Heart right ventricle (tissue), 16 donors: ENCODE measurements at regions not wholly inside any gene's neighbourhood (a gene's known extent, or its start where the extent isn't known, plus 50 kb on each side); places are given as distances from the start of the nearest gene placed in this dataset.

ENCODE experiments used
- ATAC-seq, 8 donors: fragments of 200-7000 bp; cut with Tn5 transposase; one replicate each; pipeline ENCODE4 v1.9.1; 2020; ENCODE audit warnings: mild to moderate bottlenecking in 8 of 8, moderate library complexity in 8 of 8, moderate number of reproducible peaks in 1 of 8
- DNase-seq, 2 donors: peaks; one replicate each; pipeline ENCODE4 v3.0.0-alpha.2; 2020
- H3K27ac ChIP-seq, 10 donors: fragments of 200-600 bp; sonication (generic) in 2 of 10; one replicate each; pipeline versions ENCODE4 v1.5.0 to v1.8.0; 2020 to 2022; ENCODE audit warnings: mild to moderate bottlenecking in 3 of 10
- H3K27me3 ChIP-seq, 7 donors: fragments of 200-600 bp; one replicate each; pipeline ENCODE4 v1.8.0; 2021 to 2022; ENCODE audit warnings: mild to moderate bottlenecking in 2 of 7
- H3K36me3 ChIP-seq, 9 donors: fragments of 200-600 bp; sonication (generic) in 1 of 9; one replicate each; pipeline versions ENCODE4 v1.5.0 to v1.8.0; 2020 to 2022; ENCODE audit warnings: mild to moderate bottlenecking in 2 of 9
- H3K4me1 ChIP-seq, 9 donors: fragments of 200-600 bp; sonication (generic) in 1 of 9; one replicate each; pipeline versions ENCODE4 v1.5.0 to v1.8.0; 2020 to 2022; ENCODE audit warnings: mild to moderate bottlenecking in 4 of 9
- H3K4me3 ChIP-seq, 10 donors: fragments of 200-600 bp; sonication (generic) in 2 of 10; one replicate each; pipeline versions ENCODE4 v1.5.0 to v1.8.0; 2020 to 2022; ENCODE audit warnings: mild to moderate bottlenecking in 7 of 10, moderate library complexity in 2 of 10
- H3K9me3 ChIP-seq, 11 donors: fragments of 200-600 bp in 10 of 11; sonication (generic) in 2 of 11; one replicate each; pipeline versions ENCODE4 v1.5.0 to v1.8.0; 2013 to 2022; ENCODE audit warnings: mild to moderate bottlenecking in 2 of 11, control low read depth in 1 of 11, moderate library complexity in 1 of 11
- CTCF ChIP-seq, 9 donors: fragments of 200-600 bp; sonication (generic) in 2 of 9; IDR thresholded peaks; one replicate each; pipeline versions ENCODE4 v1.5.0 to v1.8.0; 2021 to 2022; ENCODE audit warnings: antibody characterized with exemption in 9 of 9, mild to moderate bottlenecking in 5 of 9, moderate library complexity in 1 of 9
- WGBS, 2 donors: extraction: QIAGEN DNeasy Blood & Tissue Kit; methylation state at CpG; one replicate each; pipeline ENCODE4 v1.1.7; 2013; ENCODE audit warnings: inconsistent platforms in 1 of 2; 5-methylcytosine and 5-hydroxymethylcytosine counted together
- intact Hi-C, 10 donors: fragments of 100-400 bp; cut with DNase I; formaldehyde crosslinking; loops; one replicate each; pipeline versions ENCODE4 v1.11.1 to v1.14.2; 2022
- donor health status: Arrhythmogenic right ventricular cardiomyopathy.
- donor health status: ischemic (EF 13 %, LVEDD 7.1; RV severe dilation, severe dysfunction).
- donor health status: healthy with polysubstance abuse.
- donor health status: DM: no; HTN: yes; CAD: no.
- donor health status: DM: no; HTN: no; CAD: no.
- donor health status: ischemic (EF 25% LVEDD 6.9; RV normal size, moderate dysfunction).
- donor health status: ischemic (EF 25% LVEDD 5.7; RV mildly dilated, moderate dysfunction).
- donor health status: healthy.
- donor health status: DM: yes; HTN: yes; CAD: no.
- donor health status: Ischemic cardiomyopathy.
- donor health status: ischemic (EF 35%, LVEDD 5.7; RV mildly dilated, moderate dysfunction).
- donor health status: nonischemic (EF 11% LVEDD 7.7; RV severe dilation, severe dysfunction).
- donor health status: DM: yes; HTN: yes; CAD: no.
- donor health status: PGD.
- donor health status: ischemic (EF 29% LVEDD 5.4; RV normal size, mild dysfunction).
- donor health status: nonischemic (EF 23%, LVEDD 6.1; RV moderate dilation, normal function).

- no peak for ATAC-seq
- Histone ChIP-seq H3K9me3 (no peaks in the 10 kb centered on the region), H3K4me3 (no peak overlapping the region), H3K36me3 (no peaks in the 10 kb centered on the region), H3K27me3 (no peaks in the 10 kb centered on the region), H3K27ac (no peak overlapping the region), H3K4me1 (no peaks in the 10 kb centered on the region)
- 91 to 96% methylated on average over 1 of the region's 1 CpG for WGBS, 2 donors
- intact Hi-C loops, result no loop called here
- no peak for TF ChIP-seq CTCF (IDR thresholded peaks at IDR 0.05)
- DNase-seq, result no peak
These were observed 426.4 kb upstream of the CITED2 start for GRCh38 chr6:139800837-139801236.

- no peak for TF ChIP-seq CTCF (IDR thresholded peaks at IDR 0.05)
- peaks cover 0 to 14% (median 0%) of the 10 kb centered on the region in 11 donors for H3K9me3 ChIP-seq
- H3K27ac ChIP-seq, result no peak overlapping the region
- intact Hi-C loops, result no loop called here
- no peaks in the 10 kb centered on the region for H3K27me3 ChIP-seq
- 89 to 97% methylated on average over 1 of the region's 1 CpG for WGBS, 2 donors
- no peaks in the 10 kb centered on the region for H3K4me1 ChIP-seq
- ATAC-seq, result no peak
- no peaks in the 10 kb centered on the region for H3K36me3 ChIP-seq
- DNase-seq, result no peak
- no peak overlapping the region for H3K4me3 ChIP-seq
These were observed 416.1 kb upstream of the CITED2 start for GRCh38 chr6:139790527-139790926.

- ATAC-seq (no peak), DNase-seq (no peak)
- Histone ChIP-seq H3K27me3 (no peaks in the 10 kb centered on the region), H3K4me1 (peaks cover 0 to 1% (median 0%) of the 10 kb centered on the region in 9 donors), H3K36me3 (no peaks in the 10 kb centered on the region), H3K27ac (no peak overlapping the region), H3K9me3 (peaks cover 0 to 28% (median 12%) of the 10 kb centered on the region in 11 donors), H3K4me3 (no peak overlapping the region)
- TF ChIP-seq CTCF (IDR thresholded peaks at IDR 0.05), result no peak
- 92 to 93% methylated on average over 2 of the region's 2 CpGs for WGBS, 2 donors
- intact Hi-C loops, result no loop called here
These were observed 409.8 kb upstream of the CITED2 start for GRCh38 chr6:139784222-139784769.

- H3K36me3 ChIP-seq, result no peaks in the 10 kb centered on the region
- no peak overlapping the region for H3K4me3 ChIP-seq
- H3K27me3 ChIP-seq, result no peaks in the 10 kb centered on the region
- no peak for TF ChIP-seq CTCF (IDR thresholded peaks at IDR 0.05)
- peak overlapping the region in 1 of 10 donors; percentile 66 for H3K27ac ChIP-seq
- DNase-seq (no peak), ATAC-seq (no peak)
- 81 to 91% methylated on average over 8 of the region's 8 CpGs for WGBS, 2 donors
- intact Hi-C loops, result loop anchor here in 1 of 10 donors (5.0 kb wide), 1 partner anchor 403 kb away; no protein-coding TSS in a partner anchor
- H3K4me1 ChIP-seq, result peaks cover 0 to 16% (median 0%) of the 10 kb centered on the region in 9 donors
- peaks cover 0 to 14% (median 9%) of the 10 kb centered on the region in 11 donors for H3K9me3 ChIP-seq
These were observed 405.7 kb upstream of the CITED2 start for GRCh38 chr6:139779988-139780774.
